ENCODE measurements at regions not wholly inside any gene's neighbourhood (a gene's known extent, or its start where the extent isn't known, plus 50 kb on each side); places are given as distances from the start of the nearest gene placed in this dataset.

GRCh38 chr6:11938285-11938890, 73.7 kb upstream of the HIVEP1 start (continued):
- TF ChIP-seq RHOXF2B (CRISPR knock-in tag; conservative IDR thresholded peaks at IDR 0.05) (no peak), ATF1 (CRISPR knock-in tag; IDR thresholded peaks at IDR 0.05) (no peak), ATF1 (tag; IDR thresholded peaks at IDR 0.05) (peak; percentile 69), STAT5A (IDR thresholded peaks at IDR 0.05; ENCODE audit: borderline replicate concordance, low read length) (peak; percentile 94), YY1 (IDR thresholded peaks at IDR 0.05; ENCODE audit: borderline replicate concordance in 1 of 3, control insufficient read depth in 1 of 3, extremely low read depth in 1 of 3, insufficient read depth in 3 of 3, insufficient read length in 1 of 3, insufficient replicate concordance in 2 of 3, low read depth in 1 of 3, low read length in 2 of 3) (peak in 2 of 3 experiments; percentile 36 to 46), FIP1L1 (IDR thresholded peaks at IDR 0.05; ENCODE audit: low read depth, low read length, poor library complexity, severe bottlenecking) (no peak), PHTF2 (CRISPR knock-in tag; IDR thresholded peaks at IDR 0.05) (peak; percentile 79; the same call in 1 of the 2 replicates), ZNF583 (CRISPR knock-in tag; IDR thresholded peaks at IDR 0.05) (peak; percentile 80), NCOA1 (IDR thresholded peaks at IDR 0.05; ENCODE audit: low read depth) (peak; percentile 93), POLR2AphosphoS5 (IDR thresholded peaks at IDR 0.05; ENCODE audit: control insufficient read depth, insufficient read depth, low read depth, low read length) (peak; percentile 99), NFE2 (IDR thresholded peaks at IDR 0.05; ENCODE audit: low read depth) (peak; percentile 70; the same call in 1 of the 2 replicates), ARID1B (IDR thresholded peaks at IDR 0.05) (peak; percentile 99), HDAC2 (IDR thresholded peaks at IDR 0.05) (peak; percentile 96; the same call in 1 of the 2 replicates), SMAD2 (IDR thresholded peaks at IDR 0.05; ENCODE audit: low read depth, low read length) (no peak), MXI1 (IDR thresholded peaks at IDR 0.05; ENCODE audit: low read depth, low read length) (peak; percentile 65; the same call in 1 of the 2 replicates), ZNF668 (CRISPR knock-in tag; IDR thresholded peaks at IDR 0.05) (peak; percentile 83; the same call in 1 of the 2 replicates), ADNP (tag; IDR thresholded peaks at IDR 0.05) (peak; percentile 75; the same call in 1 of the 2 replicates), ZFP36 (IDR thresholded peaks at IDR 0.05; ENCODE audit: low read depth, low read length, partially characterized antibody) (no peak), TGIF2 (CRISPR knock-in tag; IDR thresholded peaks at IDR 0.05) (no peak), ZNF561 (CRISPR knock-in tag; conservative IDR thresholded peaks at IDR 0.05) (no peak), CBX8 (IDR thresholded peaks at IDR 0.05; ENCODE audit: borderline replicate concordance, extremely low read depth, low read depth, low read length, poor library complexity, severe bottlenecking) (no peak), JUN (IDR thresholded peaks at IDR 0.05; ENCODE audit: borderline replicate concordance, low read depth, low read length) (peak; percentile 75; the same call in 1 of the 2 replicates), JUN (CRISPR knock-in tag; IDR thresholded peaks at IDR 0.05; ENCODE audit: borderline replicate concordance) (0 out of 2 replicates have a peak, but pooled peaks have one; percentile 79), SPI1 (IDR thresholded peaks at IDR 0.05; ENCODE audit: borderline replicate concordance, low read depth, low read length) (peak; percentile 78; the same call in 1 of the 2 replicates), ELF1 (tag; IDR thresholded peaks at IDR 0.05) (peak; percentile 66), NRF1 (conservative IDR thresholded peaks at IDR 0.05 in 1 of 2, IDR thresholded peaks at IDR 0.05 in 1 of 2) (peak; percentile 56 to 58), ZNF76 (CRISPR knock-in tag; IDR thresholded peaks at IDR 0.05; ENCODE audit: borderline replicate concordance) (peak; percentile 65; the same call in 1 of the 2 replicates), TAL1 (IDR thresholded peaks at IDR 0.05) (peak; percentile 97), TRIM28 (IDR thresholded peaks at IDR 0.05) (peak; percentile 75), ETS2 (tag; IDR thresholded peaks at IDR 0.05; ENCODE audit: borderline replicate concordance, poor library complexity, severe bottlenecking) (no peak)
- TF ChIP-seq, protein P1, sequence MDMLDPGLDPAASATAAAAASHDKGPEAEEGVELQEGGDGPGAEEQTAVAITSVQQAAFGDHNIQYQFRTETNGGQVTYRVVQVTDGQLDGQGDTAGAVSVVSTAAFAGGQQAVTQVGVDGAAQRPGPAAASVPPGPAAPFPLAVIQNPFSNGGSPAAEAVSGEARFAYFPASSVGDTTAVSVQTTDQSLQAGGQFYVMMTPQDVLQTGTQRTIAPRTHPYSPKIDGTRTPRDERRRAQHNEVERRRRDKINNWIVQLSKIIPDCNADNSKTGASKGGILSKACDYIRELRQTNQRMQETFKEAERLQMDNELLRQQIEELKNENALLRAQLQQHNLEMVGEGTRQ (CRISPR knock-in tag; IDR thresholded peaks at IDR 0.05), result no peak

All from K562 (cell line).